ENCODE measurements at regions not wholly inside any gene's neighbourhood (a gene's known extent, or its start where the extent isn't known, plus 50 kb on each side); places are given as distances from the start of the nearest gene placed in this dataset.

GRCh38 chr4:126057371-126057770, 742.6 kb downstream of the FAT4 start:
- TF ChIP-seq POLR2A (IDR thresholded peaks at IDR 0.05): no peak
- TF ChIP-seq CTCF (IDR thresholded peaks at IDR 0.05): no peak
